ENCODE measurements at regions not wholly inside any gene's neighbourhood (a gene's known extent, or its start where the extent isn't known, plus 50 kb on each side); places are given as distances from the start of the nearest gene placed in this dataset.

- TF ChIP-seq SUZ12 (IDR thresholded peaks at IDR 0.05; ENCODE audit: extremely low read depth, insufficient read depth, insufficient read length) (no peak), ZNF274 (IDR thresholded peaks at IDR 0.05; ENCODE audit: low read depth, low read length) (no peak)
These were observed 711.6 kb downstream of the PCDH19 start for GRCh38 chrX:99698451-99698850.
